HFFc6 (cell line): ENCODE measurements at regions not wholly inside any gene's neighbourhood (a gene's known extent, or its start where the extent isn't known, plus 50 kb on each side); places are given as distances from the start of the nearest gene placed in this dataset.

Experiments
- DNase-seq: peaks from one replicate; pipeline ENCODE4 v3.0.0-alpha.2; 2018
- H3K27ac Mint-ChIP-seq: 2 replicates; pipeline ENCODE4 v1.8.0; 2020; ENCODE audit warnings: mild to moderate bottlenecking, mixed read lengths
- H3K27me3 Mint-ChIP-seq: 2 replicates; pipeline ENCODE4 v1.8.0; 2021; ENCODE audit warnings: mild to moderate bottlenecking, moderate library complexity, mixed read lengths; ENCODE audit not compliant: insufficient read depth
- H3K36me3 Mint-ChIP-seq: 2 replicates; pipeline ENCODE4 v1.8.0; 2021; ENCODE audit warnings: low read depth, mixed read lengths
- H3K4me1 Mint-ChIP-seq: 2 replicates; pipeline ENCODE4 v1.8.0; 2020; ENCODE audit warnings: low read depth, mixed read lengths
- H3K4me3 Mint-ChIP-seq: 2 replicates; pipeline ENCODE4 v1.8.0; 2020; ENCODE audit warnings: mild to moderate bottlenecking, moderate library complexity, mixed read lengths
- H3K9me3 Mint-ChIP-seq: 2 replicates; pipeline ENCODE4 v1.8.0; 2020; ENCODE audit warnings: mild to moderate bottlenecking, mixed read lengths
- TF ChIP-seq, protein P1 (sequence below): fragments of 200-600 bp; sonication (generic); IDR thresholded peaks from 2 replicates; pipeline ENCODE4 v1.5.0; 2021; ENCODE audit warnings: antibody characterized with exemption, mild to moderate bottlenecking

- TF ChIP-seq, protein P1, sequence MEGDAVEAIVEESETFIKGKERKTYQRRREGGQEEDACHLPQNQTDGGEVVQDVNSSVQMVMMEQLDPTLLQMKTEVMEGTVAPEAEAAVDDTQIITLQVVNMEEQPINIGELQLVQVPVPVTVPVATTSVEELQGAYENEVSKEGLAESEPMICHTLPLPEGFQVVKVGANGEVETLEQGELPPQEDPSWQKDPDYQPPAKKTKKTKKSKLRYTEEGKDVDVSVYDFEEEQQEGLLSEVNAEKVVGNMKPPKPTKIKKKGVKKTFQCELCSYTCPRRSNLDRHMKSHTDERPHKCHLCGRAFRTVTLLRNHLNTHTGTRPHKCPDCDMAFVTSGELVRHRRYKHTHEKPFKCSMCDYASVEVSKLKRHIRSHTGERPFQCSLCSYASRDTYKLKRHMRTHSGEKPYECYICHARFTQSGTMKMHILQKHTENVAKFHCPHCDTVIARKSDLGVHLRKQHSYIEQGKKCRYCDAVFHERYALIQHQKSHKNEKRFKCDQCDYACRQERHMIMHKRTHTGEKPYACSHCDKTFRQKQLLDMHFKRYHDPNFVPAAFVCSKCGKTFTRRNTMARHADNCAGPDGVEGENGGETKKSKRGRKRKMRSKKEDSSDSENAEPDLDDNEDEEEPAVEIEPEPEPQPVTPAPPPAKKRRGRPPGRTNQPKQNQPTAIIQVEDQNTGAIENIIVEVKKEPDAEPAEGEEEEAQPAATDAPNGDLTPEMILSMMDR: no peak
- H3K9me3 Mint-ChIP-seq: no peaks in the 10 kb centered on the region
- peak; percentile 81 for DNase-seq
- peak overlapping the region; percentile 80 for H3K4me3 Mint-ChIP-seq
- no peaks in the 10 kb centered on the region for H3K27me3 Mint-ChIP-seq
- no peak overlapping the region; the same call in 1 of the 2 replicates for H3K27ac Mint-ChIP-seq
- H3K4me1 Mint-ChIP-seq: peaks cover 29% of the 10 kb centered on the region
- no peaks in the 10 kb centered on the region; the same call in 1 of the 2 replicates for H3K36me3 Mint-ChIP-seq
These were observed 156.5 kb downstream of the HLX start for GRCh38 chr1:221035662-221036153.

GRCh38 chr1:221039616-221040015 lies 160.4 kb downstream of the HLX start:
- TF ChIP-seq, protein P1: no peak
- Mint-ChIP-seq H3K27me3 (no peaks in the 10 kb centered on the region), H3K9me3 (no peaks in the 10 kb centered on the region), H3K4me3 (no peak overlapping the region), H3K36me3 (no peaks in the 10 kb centered on the region; the same call in 1 of the 2 replicates), H3K4me1 (peaks cover 31% of the 10 kb centered on the region), H3K27ac (peak overlapping the region; percentile 22; the same call in 1 of the 2 replicates)
- DNase-seq: peak; percentile 70

GRCh38 chr1:221040101-221040500 lies 160.9 kb downstream of the HLX start:
- TF ChIP-seq, protein P1: no peak
- Mint-ChIP-seq H3K4me1 (peaks cover 31% of the 10 kb centered on the region), H3K9me3 (no peaks in the 10 kb centered on the region), H3K4me3 (no peak overlapping the region), H3K36me3 (no peaks in the 10 kb centered on the region; the same call in 1 of the 2 replicates), H3K27ac (no peak overlapping the region), H3K27me3 (no peaks in the 10 kb centered on the region)
- no peak for DNase-seq

DNA sequence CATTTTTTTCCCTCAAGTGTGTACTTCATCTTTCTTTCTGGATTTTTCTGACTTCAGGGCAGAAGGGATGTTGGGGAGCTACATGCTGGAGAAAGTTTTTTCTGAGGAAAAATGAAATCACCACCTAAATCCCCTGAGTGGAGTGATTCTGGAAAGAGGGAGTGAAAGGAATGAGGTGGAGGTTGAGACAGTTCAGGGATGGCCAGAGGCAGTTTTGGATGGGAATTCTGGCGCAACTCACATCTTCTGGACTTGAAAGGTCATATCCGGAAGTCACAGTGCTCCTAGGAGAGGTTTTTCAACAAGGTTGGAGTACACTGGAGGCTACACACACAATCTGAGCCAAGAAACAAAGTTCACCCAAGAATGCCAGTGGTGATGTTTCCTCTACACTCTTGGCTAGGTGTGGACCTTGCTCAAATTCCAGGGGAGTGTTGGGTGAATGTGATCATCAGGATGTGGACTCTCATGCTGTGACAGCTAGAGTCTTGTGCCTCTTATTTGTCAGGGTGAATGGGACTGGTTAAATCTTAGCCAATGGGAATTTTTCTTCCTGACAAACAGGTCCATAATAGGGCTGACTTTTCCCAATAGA lies 161.5 kb downstream of the HLX start:
- H3K27ac Mint-ChIP-seq: no peak overlapping the region
- H3K4me3 Mint-ChIP-seq: no peak overlapping the region; the same call in 1 of the 2 replicates
- no peaks in the 10 kb centered on the region for H3K9me3 Mint-ChIP-seq
- H3K27me3 Mint-ChIP-seq: no peaks in the 10 kb centered on the region
- TF ChIP-seq, protein P1: no peak
- H3K36me3 Mint-ChIP-seq: no peaks in the 10 kb centered on the region; the same call in 1 of the 2 replicates
- peaks cover 33% of the 10 kb centered on the region for H3K4me1 Mint-ChIP-seq
- no peak for DNase-seq

DNA sequence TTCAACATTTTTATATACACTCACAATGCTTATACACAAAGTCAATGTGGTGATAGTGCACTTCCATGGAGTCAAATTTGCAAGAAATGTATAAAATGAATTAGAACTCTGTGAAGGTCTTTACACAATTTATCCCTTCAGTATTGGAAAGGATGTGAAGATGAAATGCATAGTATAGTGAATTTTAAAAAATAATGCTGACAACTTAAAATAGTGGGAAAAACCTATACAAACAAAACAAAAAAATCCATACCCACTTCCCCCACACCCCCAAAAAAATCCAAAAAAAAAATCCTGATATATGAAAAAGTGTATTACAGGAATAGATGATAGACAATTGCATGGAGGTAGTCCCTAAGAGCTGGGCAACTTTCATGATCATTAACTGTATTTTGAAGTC lies 165.3 kb downstream of the HLX start:
- Mint-ChIP-seq H3K9me3 (peaks cover 9% of the 10 kb centered on the region), H3K27me3 (no peaks in the 10 kb centered on the region), H3K27ac (no peak overlapping the region), H3K4me3 (no peak overlapping the region), H3K36me3 (peaks cover 8% of the 10 kb centered on the region; the same call in 1 of the 2 replicates), H3K4me1 (peaks cover 32% of the 10 kb centered on the region)
- no peak for DNase-seq
- TF ChIP-seq, protein P1: no peak
